Gastrocnemius medialis (tissue), 4 donors: ENCODE measurements at regions not wholly inside any gene's neighbourhood (a gene's known extent, or its start where the extent isn't known, plus 50 kb on each side); places are given as distances from the start of the nearest gene placed in this dataset.

ENCODE experiments used
- ATAC-seq, 2 donors: fragments of 150-250 bp; one replicate each; pipeline ENCODE4 v1.9.1; 2016
- DNase-seq, 2 donors: peaks; one replicate each; pipeline ENCODE4 v3.0.0-alpha.2; 2019
- H3K27ac ChIP-seq, 4 donors: fragments of 200-600 bp; sonication (generic); 1 replicate in 1 of 4; 2 replicates in 3 of 4; pipeline ENCODE4 v1.5.1; 2016 to 2018; ENCODE audit warnings: mild to moderate bottlenecking in 2 of 4, moderate library complexity in 1 of 4
- H3K27me3 ChIP-seq, 3 donors: fragments of 200-600 bp; sonication (generic) in 2 of 3; 1 replicate in 1 of 3; 2 replicates in 2 of 3; pipeline versions ENCODE4 v1.5.1 to v1.6.0; 2016 to 2019; ENCODE audit warnings: mild to moderate bottlenecking in 1 of 3, moderate library complexity in 1 of 3
- H3K36me3 ChIP-seq, 2 donors: fragments of 200-600 bp; sonication (generic) in 1 of 2; one replicate each; pipeline ENCODE4 v1.5.1; 2017 to 2018
- H3K4me1 ChIP-seq, 2 donors: fragments of 200-600 bp; sonication (generic) in 1 of 2; one replicate each; pipeline ENCODE4 v1.5.1; 2016 to 2017; ENCODE audit warnings: mild to moderate bottlenecking in 2 of 2
- H3K4me3 ChIP-seq, 4 donors: fragments of 200-600 bp; sonication (generic) in 3 of 4; 1 replicate in 1 of 4; 2 replicates in 3 of 4; pipeline ENCODE4 v1.5.1; 2016 to 2019; ENCODE audit warnings: mild to moderate bottlenecking in 2 of 4
- H3K9me3 ChIP-seq, 3 donors: fragments of 200-600 bp; sonication (generic) in 2 of 3; 1 replicate in 1 of 3; 2 replicates in 2 of 3; pipeline ENCODE4 v1.5.1; 2016 to 2019
- POLR2A ChIP-seq, 2 donors: fragments of 450-650 bp; IDR thresholded peaks; one replicate each; pipeline ENCODE4 v1.6.1; 2017; ENCODE audit warnings: antibody characterized with exemption in 2 of 2, mild to moderate bottlenecking in 2 of 2, moderate library complexity in 2 of 2
- in situ Hi-C, 4 donors: fragments of 200-750 bp; cut with MboI; loops; one replicate each; pipeline versions ENCODE4 v1.15.0 to v1.8.0; 2017; ENCODE audit warnings: low sequenced_read_pairs in 4 of 4
- intact Hi-C: fragments of 100-400 bp; cut with DNase I; formaldehyde crosslinking; loops from one replicate; pipeline ENCODE4 v1.15.1; 2023; ENCODE audit warnings: low total_unique reads
- TF ChIP-seq, protein P1 (sequence below), 5 experiments: fragments of 450-650 bp in 3 of 5; fragments of 200-600 bp in 2 of 5; sonication (generic) in 2 of 5; IDR thresholded peaks in 4 of 5; conservative IDR thresholded peaks in 1 of 5; 1 replicate in 4 of 5; 2 replicates in 1 of 5; pipeline ENCODE4 v1.5.1; 2016 to 2019; ENCODE audit warnings: antibody characterized with exemption in 5 of 5, mild to moderate bottlenecking in 3 of 5, moderate library complexity in 3 of 5

DNA sequence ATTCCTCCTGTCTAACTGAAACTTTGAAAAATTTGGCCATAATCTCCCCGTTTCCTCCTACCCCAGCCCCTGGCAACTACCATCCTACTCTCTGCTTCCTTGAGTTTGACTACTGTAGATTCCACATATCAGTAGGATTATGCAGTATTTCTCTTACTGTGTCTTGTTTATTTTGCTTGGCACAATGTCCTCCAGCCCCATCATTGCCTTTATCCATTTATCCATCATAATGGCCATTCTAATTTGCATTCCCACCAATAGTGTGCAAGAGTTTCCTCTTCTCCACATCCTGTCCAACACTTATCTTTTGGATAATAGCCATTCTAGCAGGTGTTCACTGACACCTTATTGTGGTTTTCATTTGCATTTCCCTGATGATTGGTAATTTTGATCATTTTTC, 202.3 kb downstream of the THBS2 start:
- no peak overlapping the region for H3K27ac ChIP-seq
- no peaks in the 10 kb centered on the region for H3K9me3 ChIP-seq
- H3K4me1 ChIP-seq: peaks cover 4% of the 10 kb centered on the region in 2 donors
- no peaks in the 10 kb centered on the region for H3K27me3 ChIP-seq
- TF ChIP-seq, protein P1, sequence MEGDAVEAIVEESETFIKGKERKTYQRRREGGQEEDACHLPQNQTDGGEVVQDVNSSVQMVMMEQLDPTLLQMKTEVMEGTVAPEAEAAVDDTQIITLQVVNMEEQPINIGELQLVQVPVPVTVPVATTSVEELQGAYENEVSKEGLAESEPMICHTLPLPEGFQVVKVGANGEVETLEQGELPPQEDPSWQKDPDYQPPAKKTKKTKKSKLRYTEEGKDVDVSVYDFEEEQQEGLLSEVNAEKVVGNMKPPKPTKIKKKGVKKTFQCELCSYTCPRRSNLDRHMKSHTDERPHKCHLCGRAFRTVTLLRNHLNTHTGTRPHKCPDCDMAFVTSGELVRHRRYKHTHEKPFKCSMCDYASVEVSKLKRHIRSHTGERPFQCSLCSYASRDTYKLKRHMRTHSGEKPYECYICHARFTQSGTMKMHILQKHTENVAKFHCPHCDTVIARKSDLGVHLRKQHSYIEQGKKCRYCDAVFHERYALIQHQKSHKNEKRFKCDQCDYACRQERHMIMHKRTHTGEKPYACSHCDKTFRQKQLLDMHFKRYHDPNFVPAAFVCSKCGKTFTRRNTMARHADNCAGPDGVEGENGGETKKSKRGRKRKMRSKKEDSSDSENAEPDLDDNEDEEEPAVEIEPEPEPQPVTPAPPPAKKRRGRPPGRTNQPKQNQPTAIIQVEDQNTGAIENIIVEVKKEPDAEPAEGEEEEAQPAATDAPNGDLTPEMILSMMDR (IDR thresholded peaks at IDR 0.05 in 4 of 5, conservative IDR thresholded peaks at IDR 0.05 in 1 of 5): no peak
- no peak for TF ChIP-seq POLR2A (IDR thresholded peaks at IDR 0.05)
- intact Hi-C loops (no loop called here), in situ Hi-C loops (no loop called here)
- no peak overlapping the region for H3K4me3 ChIP-seq
- H3K36me3 ChIP-seq: no peaks in the 10 kb centered on the region
- ATAC-seq (no peak), DNase-seq (no peak)

DNA sequence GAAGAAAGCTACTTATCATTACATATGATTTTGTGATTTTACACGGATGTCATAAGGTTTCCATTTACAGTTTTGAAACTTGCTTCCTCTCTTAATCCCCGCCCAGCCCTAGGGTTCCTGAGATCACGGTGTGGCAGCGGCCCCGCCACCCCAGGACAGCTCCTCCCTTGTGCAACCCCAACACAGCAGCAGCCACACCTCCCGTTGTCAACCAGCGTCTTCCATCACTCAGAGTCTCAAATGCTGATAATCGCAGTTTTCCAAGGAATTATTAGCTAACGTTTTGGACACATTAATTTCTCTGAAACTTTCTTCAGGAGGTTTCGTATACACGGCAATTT, 204.8 kb downstream of the THBS2 start:
- no peaks in the 10 kb centered on the region for H3K27me3 ChIP-seq
- in situ Hi-C loops: no loop called here
- no peak for ATAC-seq

DNA sequence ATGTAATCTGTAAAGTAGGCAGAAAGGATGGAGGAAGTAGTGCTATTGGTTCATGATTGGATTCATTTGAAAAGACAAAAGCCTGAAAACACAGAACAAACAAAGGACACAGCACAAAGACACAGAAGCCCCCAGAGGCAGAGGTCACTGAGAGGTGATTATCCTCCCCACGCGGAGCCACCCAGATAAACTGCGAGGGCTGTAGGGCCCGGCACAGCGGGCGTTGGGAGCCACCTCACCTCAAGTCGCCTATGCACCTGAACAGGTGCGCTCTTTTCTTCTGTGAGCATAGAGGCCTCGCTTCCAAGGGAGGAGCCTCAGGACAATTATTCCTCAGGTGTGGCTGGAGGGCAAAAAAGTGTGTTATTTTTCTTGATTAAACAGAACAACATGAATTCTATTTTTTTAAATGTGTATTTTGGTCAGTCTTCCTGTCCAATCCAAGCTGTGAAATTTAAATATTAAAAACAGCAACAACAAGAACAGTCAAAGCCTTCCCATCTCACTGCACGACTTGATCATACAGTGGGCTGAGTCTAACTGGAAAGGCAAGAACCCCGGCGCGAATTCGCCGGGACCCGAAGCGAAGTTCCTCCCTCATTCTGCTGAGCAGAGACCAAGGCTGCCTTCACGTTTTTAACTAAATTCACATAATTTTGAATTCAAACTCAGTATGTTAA, 205.3 kb downstream of the THBS2 start:
- TF ChIP-seq, protein P1 (IDR thresholded peaks at IDR 0.05 in 4 of 5, conservative IDR thresholded peaks at IDR 0.05 in 1 of 5): no peak
- no peak for TF ChIP-seq POLR2A (IDR thresholded peaks at IDR 0.05)
- H3K27ac ChIP-seq: no peak overlapping the region
- ATAC-seq: no peak
- no peaks in the 10 kb centered on the region for H3K9me3 ChIP-seq
- in situ Hi-C loops: no loop called here
- no peak overlapping the region for H3K4me3 ChIP-seq
- DNase-seq: no peak
- H3K4me1 ChIP-seq: peaks cover 9 to 10% of the 10 kb centered on the region in 2 donors
- no peaks in the 10 kb centered on the region for H3K27me3 ChIP-seq
- intact Hi-C loops: no loop called here
- no peaks in the 10 kb centered on the region for H3K36me3 ChIP-seq

More for the DNA sequence above, 204.8 kb downstream of the THBS2 start:
- H3K27ac ChIP-seq: no peak overlapping the region
- H3K4me1 ChIP-seq: peaks cover 9 to 10% of the 10 kb centered on the region in 2 donors
- DNase-seq: no peak
- no peaks in the 10 kb centered on the region for H3K9me3 ChIP-seq
- no peak for TF ChIP-seq POLR2A (IDR thresholded peaks at IDR 0.05)
- TF ChIP-seq, protein P1 (IDR thresholded peaks at IDR 0.05 in 4 of 5, conservative IDR thresholded peaks at IDR 0.05 in 1 of 5): no peak
- intact Hi-C loops: no loop called here
- no peaks in the 10 kb centered on the region for H3K36me3 ChIP-seq
- H3K4me3 ChIP-seq: no peak overlapping the region

GRCh38 chr6:169047345-169047744, 206.3 kb downstream of the THBS2 start:
- peaks cover 9 to 10% of the 10 kb centered on the region in 2 donors for H3K4me1 ChIP-seq
- no peak for TF ChIP-seq POLR2A (IDR thresholded peaks at IDR 0.05)
- TF ChIP-seq, protein P1 (IDR thresholded peaks at IDR 0.05 in 4 of 5, conservative IDR thresholded peaks at IDR 0.05 in 1 of 5): no peak
- no peaks in the 10 kb centered on the region for H3K9me3 ChIP-seq
- H3K36me3 ChIP-seq: no peaks in the 10 kb centered on the region
- ATAC-seq: no peak
- in situ Hi-C loops (no loop called here), intact Hi-C loops (no loop called here)
- no peak for DNase-seq
- H3K4me3 ChIP-seq: no peak overlapping the region
- H3K27ac ChIP-seq: peak overlapping the region in 2 of 4 donors; percentile 62 to 75
- no peaks in the 10 kb centered on the region for H3K27me3 ChIP-seq
